PFSK-1 (cell line): ENCODE measurements at regions not wholly inside any gene's neighbourhood (a gene's known extent, or its start where the extent isn't known, plus 50 kb on each side); places are given as distances from the start of the nearest gene placed in this dataset.

Experiments used
- FOXP2 ChIP-seq: optimal IDR thresholded peaks from 2 replicates; pipeline ENCODE3; 2011; ENCODE audit warnings: borderline replicate concordance, control low read depth, inconsistent platforms; ENCODE audit not compliant: insufficient read depth; ENCODE audit errors: extremely low read length, extremely low read depth
- POLR2AphosphoS5 ChIP-seq: IDR thresholded peaks from 2 replicates; pipeline ENCODE4 v1.6.1; 2012; ENCODE audit warnings: low read depth, mild to moderate bottlenecking, control low read depth, low read length, moderate library complexity
- REST ChIP-seq, 2 experiments: IDR thresholded peaks; 2 replicates each; pipeline versions ENCODE4 v1.6.1 to v1.8.0; 2011 to 2012; ENCODE audit warnings: low read depth in 2 of 2, low read length in 2 of 2, control low read depth in 1 of 2, inconsistent platforms in 1 of 2, mild to moderate bottlenecking in 1 of 2, moderate library complexity in 1 of 2; ENCODE audit not compliant: insufficient read depth in 1 of 2
- SIN3A ChIP-seq: IDR thresholded peaks from 2 replicates; pipeline ENCODE4 v1.6.1; 2012; ENCODE audit warnings: mild to moderate bottlenecking, low read length, moderate library complexity, borderline replicate concordance; ENCODE audit not compliant: insufficient read depth
- TAF1 ChIP-seq: IDR thresholded peaks from 2 replicates; pipeline ENCODE4 v1.6.1; 2012; ENCODE audit warnings: low read length, control low read depth, borderline replicate concordance; ENCODE audit not compliant: insufficient read depth

- TF ChIP-seq TAF1 (no peak), FOXP2 (no peak), REST (IDR thresholded peaks at IDR 0.05; ENCODE audit: insufficient read depth in 1 of 2, low read depth in 2 of 2, low read length in 2 of 2) (no peak), POLR2AphosphoS5 (no peak), SIN3A (no peak)
Measured at GRCh38 chr17:6241996-6242395, 171.8 kb downstream of the WSCD1 start.

DNA sequence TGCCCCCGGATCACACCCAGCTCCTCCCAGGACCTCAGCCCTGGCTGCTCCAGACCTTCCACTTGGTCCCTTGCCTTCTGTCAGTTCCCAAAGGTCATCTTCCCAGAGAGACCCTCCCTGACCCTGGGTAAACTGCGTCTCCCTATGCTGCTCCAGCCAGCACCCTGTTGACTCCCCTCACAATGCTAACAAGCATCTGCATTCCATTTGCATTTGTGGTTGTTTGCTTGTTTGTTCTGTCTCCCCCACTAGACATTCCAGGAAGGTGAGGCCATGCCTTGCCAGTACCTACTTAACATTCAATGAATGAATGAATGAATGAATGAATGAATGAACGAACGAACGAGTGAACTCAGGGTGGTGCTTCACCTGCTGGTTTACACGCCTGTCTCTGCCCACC lies 171.2 kb downstream of the WSCD1 start:
- TF ChIP-seq REST (IDR thresholded peaks at IDR 0.05; ENCODE audit: insufficient read depth in 1 of 2, low read depth in 2 of 2, low read length in 2 of 2) (no peak), TAF1 (no peak), SIN3A (no peak), POLR2AphosphoS5 (no peak), FOXP2 (no peak)

- no peak for TF ChIP-seq FOXP2
- no peak for TF ChIP-seq POLR2AphosphoS5
- no peak for TF ChIP-seq REST (IDR thresholded peaks at IDR 0.05; ENCODE audit: insufficient read depth in 1 of 2, low read depth in 2 of 2, low read length in 2 of 2)
- TF ChIP-seq SIN3A = no peak
- TF ChIP-seq TAF1 = no peak
Measured at GRCh38 chr17:6240601-6241000, 170.4 kb downstream of the WSCD1 start.

- TF ChIP-seq TAF1 (no peak), SIN3A (no peak), REST (IDR thresholded peaks at IDR 0.05; ENCODE audit: insufficient read depth in 1 of 2, low read depth in 2 of 2, low read length in 2 of 2) (no peak), POLR2AphosphoS5 (no peak), FOXP2 (no peak)
Measured at GRCh38 chr17:6240001-6240400, 169.8 kb downstream of the WSCD1 start.

- TF ChIP-seq TAF1 (no peak), SIN3A (no peak), FOXP2 (no peak), POLR2AphosphoS5 (no peak), REST (IDR thresholded peaks at IDR 0.05; ENCODE audit: insufficient read depth in 1 of 2, low read depth in 2 of 2, low read length in 2 of 2) (no peak)
Measured at GRCh38 chr17:6239241-6239798, 169.1 kb downstream of the WSCD1 start.
